ENCODE measurements at regions not wholly inside any gene's neighbourhood (a gene's known extent, or its start where the extent isn't known, plus 50 kb on each side); places are given as distances from the start of the nearest gene placed in this dataset.

- no peak overlapping the region for H3K4me3 ChIP-seq (ENCODE audit: low read depth, low read length)
- TF ChIP-seq, protein P1, sequence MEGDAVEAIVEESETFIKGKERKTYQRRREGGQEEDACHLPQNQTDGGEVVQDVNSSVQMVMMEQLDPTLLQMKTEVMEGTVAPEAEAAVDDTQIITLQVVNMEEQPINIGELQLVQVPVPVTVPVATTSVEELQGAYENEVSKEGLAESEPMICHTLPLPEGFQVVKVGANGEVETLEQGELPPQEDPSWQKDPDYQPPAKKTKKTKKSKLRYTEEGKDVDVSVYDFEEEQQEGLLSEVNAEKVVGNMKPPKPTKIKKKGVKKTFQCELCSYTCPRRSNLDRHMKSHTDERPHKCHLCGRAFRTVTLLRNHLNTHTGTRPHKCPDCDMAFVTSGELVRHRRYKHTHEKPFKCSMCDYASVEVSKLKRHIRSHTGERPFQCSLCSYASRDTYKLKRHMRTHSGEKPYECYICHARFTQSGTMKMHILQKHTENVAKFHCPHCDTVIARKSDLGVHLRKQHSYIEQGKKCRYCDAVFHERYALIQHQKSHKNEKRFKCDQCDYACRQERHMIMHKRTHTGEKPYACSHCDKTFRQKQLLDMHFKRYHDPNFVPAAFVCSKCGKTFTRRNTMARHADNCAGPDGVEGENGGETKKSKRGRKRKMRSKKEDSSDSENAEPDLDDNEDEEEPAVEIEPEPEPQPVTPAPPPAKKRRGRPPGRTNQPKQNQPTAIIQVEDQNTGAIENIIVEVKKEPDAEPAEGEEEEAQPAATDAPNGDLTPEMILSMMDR (IDR thresholded peaks at IDR 0.05; ENCODE audit: insufficient read depth, low read depth, low read length, missing control alignments) = no peak
- DNase-seq (ENCODE audit: low read depth) = no peak
Measured at GRCh38 chrX:122475306-122475705, 708.8 kb upstream of the GRIA3 start.

GRCh38 chrX:122500556-122500955 lies 683.5 kb upstream of the GRIA3 start:
- DNase-seq (ENCODE audit: low read depth) = no peak
- no peak overlapping the region for H3K4me3 ChIP-seq (ENCODE audit: low read depth, low read length)
- TF ChIP-seq, protein P1 (IDR thresholded peaks at IDR 0.05; ENCODE audit: insufficient read depth, low read depth, low read length, missing control alignments) = no peak

GRCh38 chrX:122501652-122502051 lies 682.4 kb upstream of the GRIA3 start:
- TF ChIP-seq, protein P1 (IDR thresholded peaks at IDR 0.05; ENCODE audit: insufficient read depth, low read depth, low read length, missing control alignments) = no peak
- no peak for DNase-seq (ENCODE audit: low read depth)
- no peak overlapping the region for H3K4me3 ChIP-seq (ENCODE audit: low read depth, low read length)

DNA sequence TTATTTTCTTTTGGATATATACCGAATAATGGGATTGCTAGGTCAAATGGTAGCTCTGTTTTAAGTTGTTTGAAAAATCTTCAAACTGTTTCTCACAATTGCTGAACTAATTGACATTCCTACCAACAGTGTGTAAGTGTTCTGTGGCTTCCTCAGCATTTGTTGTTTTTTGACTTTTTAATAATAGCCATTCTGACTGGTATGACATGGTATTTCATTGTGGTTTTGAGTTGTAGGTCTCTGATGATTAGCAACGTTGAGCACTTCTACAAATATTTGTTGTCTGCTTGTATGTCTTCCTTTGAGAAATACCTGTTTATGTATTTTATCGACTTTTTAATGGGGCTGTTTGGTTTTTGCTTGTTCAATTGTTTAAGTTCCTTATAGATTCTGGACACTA lies 680.1 kb upstream of the GRIA3 start:
- DNase-seq (ENCODE audit: low read depth) = no peak
- TF ChIP-seq, protein P1 (IDR thresholded peaks at IDR 0.05; ENCODE audit: insufficient read depth, low read depth, low read length, missing control alignments) = no peak
- H3K4me3 ChIP-seq (ENCODE audit: low read depth, low read length) = no peak overlapping the region

DNA sequence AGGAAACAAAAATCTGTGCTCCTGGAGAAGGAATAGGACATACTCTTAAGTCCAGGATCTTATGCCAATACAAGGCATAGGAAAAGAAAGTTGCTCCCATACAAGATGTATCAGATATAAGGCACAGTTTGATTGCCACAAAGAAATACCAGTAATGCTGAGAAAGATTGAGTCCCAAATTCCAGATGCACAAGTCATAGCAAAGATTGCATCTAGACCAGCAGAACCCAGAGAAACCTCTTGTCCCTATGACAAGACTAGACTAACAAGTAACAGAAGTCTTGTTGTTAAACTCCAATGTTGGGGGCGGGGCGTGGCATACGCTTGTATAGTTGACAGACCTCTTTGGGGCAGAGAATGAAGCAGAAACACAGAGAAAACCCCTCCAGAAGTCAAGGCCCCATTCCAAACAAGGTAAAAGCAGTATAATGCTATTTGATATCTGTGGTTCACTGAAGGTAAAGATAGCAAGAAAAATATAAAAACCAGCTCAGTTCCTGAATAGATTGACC lies 671.5 kb upstream of the GRIA3 start:
- no peak overlapping the region for H3K4me3 ChIP-seq (ENCODE audit: low read depth, low read length)
- TF ChIP-seq, protein P1 (IDR thresholded peaks at IDR 0.05; ENCODE audit: insufficient read depth, low read depth, low read length, missing control alignments) = no peak
- DNase-seq (ENCODE audit: low read depth) = no peak

DNA sequence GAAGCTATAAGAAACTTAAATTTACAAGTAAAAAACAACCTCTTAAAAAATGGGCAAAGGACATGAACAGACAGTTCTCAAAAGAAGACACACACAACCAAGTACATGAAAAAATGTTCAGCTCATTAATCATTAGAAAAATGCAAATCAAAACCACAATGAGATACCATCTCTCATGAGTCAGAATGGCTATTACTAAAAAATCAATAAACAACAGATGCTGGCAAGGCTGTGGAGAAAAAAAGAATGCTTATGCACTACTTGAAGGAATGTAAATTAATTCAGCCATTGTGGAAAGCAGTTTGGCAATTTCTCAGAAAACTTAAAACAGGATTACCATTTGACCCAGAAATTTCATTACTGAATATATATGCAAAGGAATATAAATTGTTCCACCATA lies 666.3 kb upstream of the GRIA3 start:
- TF ChIP-seq, protein P1 (IDR thresholded peaks at IDR 0.05; ENCODE audit: insufficient read depth, low read depth, low read length, missing control alignments) = no peak
- H3K4me3 ChIP-seq (ENCODE audit: low read depth, low read length) = no peak overlapping the region
- DNase-seq (ENCODE audit: low read depth) = no peak

DNA sequence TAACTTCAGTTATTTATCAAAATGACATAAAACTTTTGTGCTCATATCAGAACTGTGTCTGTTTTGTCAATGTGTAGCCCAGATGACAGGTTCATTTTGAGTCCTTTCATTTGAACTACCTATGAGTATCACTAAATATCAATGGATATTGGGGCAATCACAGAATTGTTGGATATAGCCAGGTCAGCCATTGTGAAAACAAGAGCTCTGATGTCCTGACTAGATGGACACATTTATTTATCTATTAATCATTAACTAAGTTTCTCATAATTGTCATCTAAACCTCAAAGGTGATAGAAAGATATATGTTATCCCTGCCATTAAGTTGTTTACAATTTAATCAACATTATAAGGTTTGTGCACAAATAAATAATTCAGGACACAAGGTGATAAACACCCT lies 638.3 kb upstream of the GRIA3 start:
- H3K4me3 ChIP-seq (ENCODE audit: low read depth, low read length) = no peak overlapping the region
- TF ChIP-seq, protein P1 (IDR thresholded peaks at IDR 0.05; ENCODE audit: insufficient read depth, low read depth, low read length, missing control alignments) = no peak
- no peak for DNase-seq (ENCODE audit: low read depth)
